Lower leg skin (tissue), 4 donors: ENCODE measurements at regions not wholly inside any gene's neighbourhood (a gene's known extent, or its start where the extent isn't known, plus 50 kb on each side); places are given as distances from the start of the nearest gene placed in this dataset.

ENCODE experiments used
- DNase-seq, 2 donors: peaks; one replicate each; pipeline ENCODE4 v3.0.0-alpha.2; 2019; ENCODE audit warnings: low spot score in 2 of 2
- H3K4me3 ChIP-seq: fragments of 200-600 bp; sonication (generic); 2 replicates; pipeline ENCODE4 v1.5.1; 2017; ENCODE audit warnings: mild to moderate bottlenecking, low read depth; ENCODE audit not compliant: poor library complexity, severe bottlenecking
- CTCF ChIP-seq, 3 donors: fragments of 450-650 bp; IDR thresholded peaks; one replicate each; pipeline ENCODE4 v1.5.1; 2016; ENCODE audit warnings: antibody characterized with exemption in 3 of 3, mild to moderate bottlenecking in 3 of 3, moderate library complexity in 2 of 3
- POLR2A ChIP-seq, 2 donors: fragments of 450-650 bp; IDR thresholded peaks; one replicate each; pipeline ENCODE4 v1.6.1; 2016 to 2017; ENCODE audit warnings: antibody characterized with exemption in 2 of 2, mild to moderate bottlenecking in 1 of 2, moderate library complexity in 1 of 2
- WGBS, 2 donors: methylation state at CpG; one replicate each; pipeline ENCODE4 v1.1.5; 2018; 5-methylcytosine and 5-hydroxymethylcytosine counted together
- intact Hi-C: fragments of 100-400 bp; cut with DNase I; formaldehyde crosslinking; loops from one replicate; pipeline ENCODE4 v1.15.0; 2023; ENCODE audit warnings: low total_unique reads

- H3K4me3 ChIP-seq, result no peak overlapping the region
- 75 to 81% methylated on average over 1 of the region's 1 CpG for WGBS, 2 donors
- intact Hi-C loops, result no loop called here
- no peak for TF ChIP-seq POLR2A (IDR thresholded peaks at IDR 0.05)
- TF ChIP-seq CTCF (IDR thresholded peaks at IDR 0.05), result no peak
- no peak for DNase-seq
Measured at GRCh38 chr20:39433466-39433865, 471.3 kb downstream of the DHX35 start.

GRCh38 chr20:39431091-39431880 is 469.1 kb downstream of the DHX35 start:
- intact Hi-C loops, result no loop called here
- WGBS, 2 donors, result 79 to 84% methylated on average over 4 of the region's 4 CpGs
- no peak overlapping the region for H3K4me3 ChIP-seq
- no peak for TF ChIP-seq POLR2A (IDR thresholded peaks at IDR 0.05)
- TF ChIP-seq CTCF (IDR thresholded peaks at IDR 0.05), result no peak
- DNase-seq, result no peak

- no peak overlapping the region for H3K4me3 ChIP-seq
- WGBS, 2 donors, result 74 to 86% methylated on average over 1 of the region's 1 CpG
- intact Hi-C loops, result no loop called here
- no peak for DNase-seq
- TF ChIP-seq POLR2A (IDR thresholded peaks at IDR 0.05), result no peak
- no peak for TF ChIP-seq CTCF (IDR thresholded peaks at IDR 0.05)
Measured at GRCh38 chr20:39429726-39430125, 467.6 kb downstream of the DHX35 start.

GRCh38 chr20:39424962-39425678 is 463.0 kb downstream of the DHX35 start:
- intact Hi-C loops, result no loop called here
- no peak for DNase-seq
- TF ChIP-seq CTCF (IDR thresholded peaks at IDR 0.05) (no peak), POLR2A (IDR thresholded peaks at IDR 0.05) (no peak)
- WGBS, 2 donors, result 72 to 77% methylated on average over 5 of the region's 5 CpGs
- no peak overlapping the region for H3K4me3 ChIP-seq

GRCh38 chr20:39421571-39422105 is 459.5 kb downstream of the DHX35 start:
- WGBS, 2 donors, result 85 to 91% methylated on average over 5 of the region's 5 CpGs
- intact Hi-C loops, result no loop called here
- TF ChIP-seq POLR2A (IDR thresholded peaks at IDR 0.05) (no peak), CTCF (IDR thresholded peaks at IDR 0.05) (no peak)
- H3K4me3 ChIP-seq, result no peak overlapping the region
- DNase-seq, result no peak
